BJ (cell line): ENCODE measurements at regions not wholly inside any gene's neighbourhood (a gene's known extent, or its start where the extent isn't known, plus 50 kb on each side); places are given as distances from the start of the nearest gene placed in this dataset.

Experiments
- CTCF ChIA-PET: fragments of 350-600 bp; formaldehyde crosslinking; extraction: SDS; loops from one replicate; lab custom pipeline; 2021; ENCODE audit warnings: antibody characterized with exemption, inconsistent platforms; lab: Yijun Ruan, JAX
- POLR2A ChIA-PET: fragments of 300-600 bp; sonication (Branson Sonifier 250); formaldehyde crosslinking; extraction: SDS; loops from one replicate; lab custom pipeline; 2021; ENCODE audit warnings: antibody characterized with exemption; lab: Charles Lee
- DNase-seq: peaks from one replicate; pipeline ENCODE4 v3.0.0-alpha.2; 2011; ENCODE audit warnings: low read depth
- H3K27me3 ChIP-seq: 2 replicates; pipeline ENCODE4 v1.6.0; 2011; ENCODE audit warnings: low read length; ENCODE audit not compliant: control insufficient read depth, insufficient read depth
- H3K36me3 ChIP-seq: 2 replicates; pipeline ENCODE4 v1.5.1; 2011; ENCODE audit warnings: low read length; ENCODE audit not compliant: control insufficient read depth, insufficient read depth
- H3K4me3 ChIP-seq: 2 replicates; pipeline ENCODE4 v1.5.1; 2011; ENCODE audit warnings: low read depth, mild to moderate bottlenecking, control low read depth, low read length
- CTCF ChIP-seq: IDR thresholded peaks from 2 replicates; pipeline ENCODE4 v1.5.1; 2011; ENCODE audit warnings: low read depth, mild to moderate bottlenecking, control low read depth, inconsistent platforms, low read length, moderate library complexity; ENCODE audit not compliant: insufficient read depth

GRCh38 chr5:51997500-51997899 lies 614.3 kb downstream of the ISL1 start:
- no peaks in the 10 kb centered on the region for H3K27me3 ChIP-seq
- no peak for DNase-seq
- no peak for TF ChIP-seq CTCF
- no peak overlapping the region for H3K4me3 ChIP-seq
- ChIA-PET POLR2A (no interaction called here), CTCF (interaction anchor here (1.8 kb wide), 1 partner anchor 10 kb away, joined by 9 read pairs; no protein-coding TSS in a partner anchor)
- no peaks in the 10 kb centered on the region for H3K36me3 ChIP-seq

- ChIA-PET CTCF (interaction anchor here (1.8 kb wide), 1 partner anchor 10 kb away, joined by 9 read pairs; no protein-coding TSS in a partner anchor), POLR2A (no interaction called here)
- TF ChIP-seq CTCF = no peak
- H3K27me3 ChIP-seq = no peaks in the 10 kb centered on the region
- no peak overlapping the region for H3K4me3 ChIP-seq
- no peaks in the 10 kb centered on the region for H3K36me3 ChIP-seq
- no peak for DNase-seq
Observed at GRCh38 chr5:51997949-51998348, 614.7 kb downstream of the ISL1 start.

- H3K4me3 ChIP-seq = no peak overlapping the region
- peak; percentile 72 for TF ChIP-seq CTCF
- peak; percentile 1 for DNase-seq
- ChIA-PET POLR2A (no interaction called here), CTCF (interaction anchor here (0.6 to 2.4 kb wide), 12 partner anchors 9 to 1051 kb away, joined by 3 to 12 read pairs (median 4); no protein-coding TSS in a partner anchor)
- no peaks in the 10 kb centered on the region for H3K36me3 ChIP-seq
- H3K27me3 ChIP-seq = no peaks in the 10 kb centered on the region
Observed at GRCh38 chr5:52007230-52007858, 624.1 kb downstream of the ISL1 start.

- Histone ChIP-seq H3K27me3 (no peaks in the 10 kb centered on the region), H3K36me3 (no peaks in the 10 kb centered on the region), H3K4me3 (no peak overlapping the region)
- no peak for TF ChIP-seq CTCF
- ChIA-PET POLR2A (no interaction called here), CTCF (no interaction called here)
- DNase-seq = no peak
Observed at GRCh38 chr5:52010454-52010853, 627.2 kb downstream of the ISL1 start.

- Histone ChIP-seq H3K27me3 (no peaks in the 10 kb centered on the region), H3K36me3 (no peaks in the 10 kb centered on the region), H3K4me3 (no peak overlapping the region)
- TF ChIP-seq CTCF = no peak
- POLR2A ChIA-PET = no interaction called here
- DNase-seq = no peak
- CTCF ChIA-PET = interaction anchor here (1.0 kb wide), 1 partner anchor 1050 kb away, joined by 3 read pairs; no protein-coding TSS in a partner anchor
Observed at GRCh38 chr5:52013523-52013922, 630.3 kb downstream of the ISL1 start.
